B cell (primary cell): ENCODE measurements at regions not wholly inside any gene's neighbourhood (a gene's known extent, or its start where the extent isn't known, plus 50 kb on each side); places are given as distances from the start of the nearest gene placed in this dataset.

ENCODE experiments used
- CTCF ChIP-seq: fragments of 200-600 bp; IDR thresholded peaks from one replicate; pipeline ENCODE4 v1.8.0; 2022; ENCODE audit warnings: antibody characterized with exemption, mild to moderate bottlenecking
- EZH2 ChIP-seq: IDR thresholded peaks from 2 replicates; pipeline ENCODE4 v1.6.1; 2012; ENCODE audit warnings: borderline replicate concordance, low read depth, mild to moderate bottlenecking, moderate library complexity, low read length; ENCODE audit not compliant: insufficient read depth, poor library complexity, severe bottlenecking

- TF ChIP-seq CTCF (no peak), EZH2 (no peak)
Measured at GRCh38 chr5:41638685-41639084, 128.3 kb upstream of the PLCXD3 start.
